GM21526 (cell line): ENCODE measurements at regions not wholly inside any gene's neighbourhood (a gene's known extent, or its start where the extent isn't known, plus 50 kb on each side); places are given as distances from the start of the nearest gene placed in this dataset.

Experiments used
- ATAC-seq: cut with Tn5 transposase; IDR thresholded peaks from one replicate; pipeline ENCODE4 v1.9.1; 2021; ENCODE audit warnings: moderate library complexity; ENCODE audit not compliant: unreplicated experiment, low FRiP score

GRCh38 chr3:135779024-135779423, 186.5 kb upstream of the PPP2R3A start:
- ATAC-seq: no peak

DNA sequence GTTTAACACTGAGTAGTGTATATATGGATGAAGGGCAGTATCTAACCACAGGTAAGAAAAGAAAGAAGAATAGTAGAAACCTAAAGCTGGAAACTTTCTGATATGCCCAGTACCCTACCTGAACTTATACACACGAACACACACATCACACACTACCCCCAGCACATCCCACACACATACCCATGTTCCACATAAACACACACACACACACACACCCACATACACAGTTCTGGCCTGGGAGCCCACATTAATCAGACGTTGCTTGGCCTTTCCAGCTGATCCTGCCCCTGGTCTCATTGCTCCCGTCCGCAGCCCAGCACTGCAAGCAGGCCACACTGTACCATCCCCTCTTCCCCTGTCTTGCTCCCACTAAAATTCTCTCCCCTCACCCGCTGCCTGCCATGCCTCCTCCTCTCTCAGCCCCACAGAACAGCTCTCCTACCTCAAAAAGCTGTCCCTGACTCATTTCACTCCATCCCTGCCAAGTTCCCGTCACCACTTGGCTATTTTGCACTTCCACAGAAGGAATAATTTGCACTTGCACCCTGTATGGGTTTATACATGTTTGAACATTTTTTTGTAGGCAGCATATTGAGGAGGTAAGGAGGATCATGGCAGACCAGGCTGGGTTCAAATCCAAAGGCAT, 185.8 kb upstream of the PPP2R3A start:
- no peak for ATAC-seq

- no peak for ATAC-seq
These were observed 184.3 kb upstream of the PPP2R3A start for GRCh38 chr3:135781026-135781815.

DNA sequence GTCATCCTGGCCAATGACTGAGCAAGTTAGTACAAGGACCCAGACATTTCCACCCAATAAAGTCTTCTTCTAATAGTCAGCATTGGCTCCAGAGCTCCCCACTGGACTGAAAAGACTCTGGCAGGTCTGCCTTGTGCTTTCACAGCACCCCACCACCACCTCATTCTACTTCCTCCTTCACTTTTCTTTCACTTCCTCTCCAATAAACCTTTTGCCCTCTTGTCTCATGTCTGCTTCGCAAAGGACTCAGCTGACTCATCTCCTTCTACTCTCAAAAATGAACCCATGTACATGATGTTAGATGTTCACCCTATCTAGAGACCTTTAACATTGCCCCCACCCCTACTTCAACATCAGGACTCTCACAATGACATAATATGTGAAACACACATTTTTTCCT, 181.0 kb upstream of the PPP2R3A start:
- peak; percentile 84 for ATAC-seq

DNA sequence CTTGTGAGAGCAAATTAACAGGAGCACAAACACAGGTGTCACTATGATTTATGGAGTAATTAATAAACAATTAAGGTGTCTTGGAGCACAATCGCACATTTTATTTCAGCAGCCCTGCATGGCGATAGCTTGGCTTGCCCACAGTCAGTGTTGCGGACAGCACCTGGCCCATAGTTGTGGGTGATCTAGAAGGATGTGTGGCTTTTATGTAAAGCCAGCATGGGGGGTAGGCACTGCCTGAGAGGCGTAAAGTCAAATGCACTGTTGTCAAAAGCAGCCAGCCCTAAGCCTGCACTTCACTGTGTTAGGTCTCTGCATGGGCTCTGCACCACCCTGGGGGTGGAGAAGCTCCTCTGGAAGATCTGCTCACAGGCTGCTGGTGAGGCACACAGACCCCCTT, 177.4 kb upstream of the PPP2R3A start:
- ATAC-seq: no peak

- ATAC-seq: no peak
These were observed 176.6 kb upstream of the PPP2R3A start for GRCh38 chr3:135788978-135789377.

DNA sequence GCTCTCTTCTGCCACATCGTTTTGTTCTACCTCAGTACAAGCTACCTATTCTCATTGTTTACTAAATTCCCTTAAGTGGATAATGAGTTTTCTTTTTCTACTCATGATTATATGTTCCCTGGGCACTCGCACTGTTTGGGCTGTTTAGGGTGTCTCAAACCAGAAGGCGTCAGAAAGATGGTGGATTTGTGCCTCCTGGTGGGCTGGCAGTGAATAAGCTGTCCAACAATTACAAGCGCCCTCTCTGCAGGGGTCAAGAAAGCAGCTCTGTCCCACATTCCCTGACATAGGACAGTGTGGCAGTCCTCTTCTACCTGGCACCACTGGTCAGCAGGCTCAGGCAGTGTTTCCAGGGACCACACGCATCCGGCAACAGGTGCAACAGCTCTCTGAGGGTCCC, 173.4 kb upstream of the PPP2R3A start:
- no peak for ATAC-seq

GRCh38 chr3:135792858-135793475, 172.6 kb upstream of the PPP2R3A start:
- ATAC-seq: no peak

GRCh38 chr3:135800071-135800549, 165.4 kb upstream of the PPP2R3A start:
- ATAC-seq: no peak

- ATAC-seq: no peak
These were observed 164.5 kb upstream of the PPP2R3A start for GRCh38 chr3:135801018-135801417.

DNA sequence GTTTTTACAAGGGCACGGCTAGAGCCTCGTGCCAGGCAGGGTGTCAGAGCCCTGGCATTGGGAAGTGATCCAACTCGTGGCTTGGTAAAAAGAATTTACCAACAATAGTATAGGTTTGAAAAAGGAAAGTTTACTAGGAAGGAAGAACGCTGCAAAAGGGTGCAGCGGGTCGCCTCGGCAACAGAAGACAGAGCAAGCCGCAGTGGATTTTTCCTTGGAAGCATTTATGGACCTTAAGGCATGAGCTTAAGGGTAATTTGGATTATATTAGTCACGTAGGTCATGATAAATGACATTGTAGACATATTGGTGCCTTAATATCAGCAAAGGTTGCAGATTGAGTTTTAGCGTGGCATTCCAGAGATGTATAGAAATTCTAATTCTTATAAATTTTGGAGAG, 163.4 kb upstream of the PPP2R3A start:
- no peak for ATAC-seq

- no peak for ATAC-seq
These were observed 162.4 kb upstream of the PPP2R3A start for GRCh38 chr3:135803028-135803692.

DNA sequence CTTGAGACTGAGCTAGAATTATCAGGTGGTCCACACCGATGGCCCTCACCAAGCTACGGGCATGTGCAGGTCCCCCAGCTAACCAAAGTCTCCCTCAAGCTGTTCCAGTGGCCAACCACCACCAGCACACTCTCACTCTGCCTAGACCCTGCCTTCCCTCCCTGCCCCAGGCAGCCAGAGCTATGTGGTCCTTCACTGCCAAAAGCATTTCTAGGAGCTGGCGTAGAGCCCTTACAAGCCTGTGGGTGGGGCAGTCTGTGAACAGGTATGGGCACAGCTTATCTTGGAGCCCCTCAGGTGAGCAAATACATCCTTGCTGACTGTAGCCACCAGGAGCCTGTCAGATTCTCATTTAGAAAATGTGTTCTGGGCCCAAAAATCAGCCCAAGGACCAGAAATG, 159.8 kb upstream of the PPP2R3A start:
- ATAC-seq: no peak

DNA sequence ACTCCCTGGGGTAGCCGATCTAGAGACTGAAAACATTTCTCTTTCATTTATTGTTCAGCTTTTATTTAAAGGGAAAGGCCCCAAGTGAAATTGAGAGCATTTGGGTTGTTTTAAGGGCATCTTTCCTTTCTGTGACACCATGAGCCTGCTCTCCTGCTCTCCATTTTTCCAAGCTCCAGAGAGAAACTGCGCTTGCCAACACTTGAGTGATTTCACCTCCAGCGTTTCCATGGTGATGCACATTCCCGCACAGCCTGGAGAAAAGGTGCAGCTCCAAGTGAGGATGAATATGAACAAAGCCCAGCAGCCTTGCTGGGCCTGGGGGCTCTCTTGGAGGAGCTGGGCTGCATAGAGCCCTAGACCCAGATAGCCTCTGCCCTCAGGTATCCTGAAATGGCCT, 159.2 kb upstream of the PPP2R3A start:
- ATAC-seq: no peak

GRCh38 chr3:135807879-135808278, 157.6 kb upstream of the PPP2R3A start:
- no peak for ATAC-seq

- ATAC-seq: no peak
These were observed 156.4 kb upstream of the PPP2R3A start for GRCh38 chr3:135809021-135809634.

GRCh38 chr3:135811651-135812050, 153.9 kb upstream of the PPP2R3A start:
- ATAC-seq: no peak

DNA sequence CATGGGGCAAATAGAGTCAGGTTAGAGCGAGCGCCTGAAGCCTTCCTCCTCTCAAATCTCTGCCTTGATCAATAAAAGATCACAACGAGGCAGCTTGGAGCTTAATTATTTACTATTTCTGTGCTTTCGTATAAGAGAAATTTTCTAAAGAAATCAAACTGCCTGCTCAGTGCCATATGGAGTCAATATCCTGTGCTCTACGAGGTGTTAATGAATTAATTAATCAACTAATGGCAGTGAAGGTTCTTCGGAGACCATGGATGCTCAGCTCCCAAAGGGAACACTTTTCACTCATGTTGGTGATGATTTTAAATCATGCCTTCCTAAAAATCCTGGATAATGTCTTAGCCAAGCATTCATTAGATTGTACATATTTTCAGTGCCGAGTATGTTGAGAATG, 153.5 kb upstream of the PPP2R3A start:
- no peak for ATAC-seq

- ATAC-seq: no peak
These were observed 131.1 kb upstream of the PPP2R3A start for GRCh38 chr3:135834465-135834864.

GRCh38 chr3:135837977-135838631, 127.4 kb upstream of the PPP2R3A start:
- no peak for ATAC-seq
